ENCODE measurements at regions not wholly inside any gene's neighbourhood (a gene's known extent, or its start where the extent isn't known, plus 50 kb on each side); places are given as distances from the start of the nearest gene placed in this dataset.

GRCh38 chr1:177511036-177511435, 340.3 kb downstream of the BRINP2 start:
- no peak for TF ChIP-seq CTCF (IDR thresholded peaks at IDR 0.05)
- no peak for TF ChIP-seq REST (IDR thresholded peaks at IDR 0.05; ENCODE audit: insufficient read depth in 1 of 2, low read depth in 2 of 2, low read length in 1 of 2)
- no peak for TF ChIP-seq POLR2AphosphoS5 (IDR thresholded peaks at IDR 0.05; ENCODE audit: low read depth, low read length)
- no peak for TF ChIP-seq TCF7L2 (IDR thresholded peaks at IDR 0.05; ENCODE audit: low read depth, low read length)
- no peak for TF ChIP-seq SIN3A (IDR thresholded peaks at IDR 0.05; ENCODE audit: borderline replicate concordance, insufficient read depth, low read depth, low read length)

Data from Panc1 (cell line).